ENCODE measurements at regions not wholly inside any gene's neighbourhood (a gene's known extent, or its start where the extent isn't known, plus 50 kb on each side); places are given as distances from the start of the nearest gene placed in this dataset.

GRCh38 chr14:87108726-87109125, 884.3 kb downstream of the GALC start:
- Histone ChIP-seq H3K27ac (ENCODE audit: low read depth, low read length) (no peak overlapping the region), H3K27me3 (ENCODE audit: insufficient read depth, low read length) (no peaks in the 10 kb centered on the region), H3K36me3 (ENCODE audit: insufficient read depth, low read length) (no peaks in the 10 kb centered on the region), H2AFZ (ENCODE audit: low read depth, low read length) (no peak overlapping the region), H3K4me2 (ENCODE audit: low read length) (peak overlapping the region; percentile 63), H3K4me1 (ENCODE audit: insufficient read depth, low read length) (peaks cover 3% of the 10 kb centered on the region), H3K79me2 (ENCODE audit: insufficient read depth, low read length) (no peaks in the 10 kb centered on the region), H3K9ac (ENCODE audit: low read length) (no peak overlapping the region), H3K9me3 (ENCODE audit: insufficient read depth, low read depth, low read length) (no peaks in the 10 kb centered on the region), H4K20me1 (ENCODE audit: insufficient read depth, low read length) (no peaks in the 10 kb centered on the region), H3K4me3 (ENCODE audit: insufficient read depth, low read depth, low read length) (no peak overlapping the region)
- peak; percentile 90 for DNase-seq (ENCODE audit: low read depth)
- Mint-ChIP-seq H3K4me1 (ENCODE audit: low read depth, unreplicated experiment) (peaks cover 17% of the 10 kb centered on the region), H3K4me3 (ENCODE audit: unreplicated experiment) (no peak overlapping the region), H3K36me3 (ENCODE audit: low read depth, unreplicated experiment) (no peaks in the 10 kb centered on the region), H3K27ac (ENCODE audit: unreplicated experiment) (peak overlapping the region; percentile 6), H3K9me3 (ENCODE audit: unreplicated experiment) (no peaks in the 10 kb centered on the region), H3K27me3 (ENCODE audit: low read depth, unreplicated experiment) (no peaks in the 10 kb centered on the region)
- peak; percentile 97 for FAIRE-seq
- TF ChIP-seq EZH2 (IDR thresholded peaks at IDR 0.05; ENCODE audit: insufficient read depth, low read length) (no peak), CTCF (IDR thresholded peaks at IDR 0.05; ENCODE audit: insufficient read depth, low read depth, low read length) (no peak)

GRCh38 chr14:87102811-87103378, 890.1 kb downstream of the GALC start:
- H2AFZ ChIP-seq (ENCODE audit: low read depth, low read length), result peak overlapping the region; percentile 36

More at GRCh38 chr14:87102811-87103378, 890.1 kb downstream of the GALC start:
- H3K27ac Mint-ChIP-seq (ENCODE audit: unreplicated experiment), result peak overlapping the region; percentile 28
- no peak overlapping the region for H3K9ac ChIP-seq (ENCODE audit: low read length)
- peaks cover 5% of the 10 kb centered on the region for H3K4me1 ChIP-seq (ENCODE audit: insufficient read depth, low read length)
- no peak overlapping the region for H3K27ac ChIP-seq (ENCODE audit: low read depth, low read length)
- no peaks in the 10 kb centered on the region for H3K27me3 Mint-ChIP-seq (ENCODE audit: low read depth, unreplicated experiment)
- no peaks in the 10 kb centered on the region for H3K9me3 Mint-ChIP-seq (ENCODE audit: unreplicated experiment)
- no peak for FAIRE-seq
- H3K36me3 ChIP-seq (ENCODE audit: insufficient read depth, low read length), result no peaks in the 10 kb centered on the region
- TF ChIP-seq EZH2 (IDR thresholded peaks at IDR 0.05; ENCODE audit: insufficient read depth, low read length) (no peak), CTCF (IDR thresholded peaks at IDR 0.05; ENCODE audit: insufficient read depth, low read depth, low read length) (no peak)
- peak overlapping the region; percentile 18 for H3K4me2 ChIP-seq (ENCODE audit: low read length)
- H3K9me3 ChIP-seq (ENCODE audit: insufficient read depth, low read depth, low read length), result no peaks in the 10 kb centered on the region
- no peaks in the 10 kb centered on the region for H3K79me2 ChIP-seq (ENCODE audit: insufficient read depth, low read length)
- H3K27me3 ChIP-seq (ENCODE audit: insufficient read depth, low read length), result no peaks in the 10 kb centered on the region
- no peak overlapping the region for H3K4me3 Mint-ChIP-seq (ENCODE audit: unreplicated experiment)
- no peaks in the 10 kb centered on the region for H4K20me1 ChIP-seq (ENCODE audit: insufficient read depth, low read length)
- peaks cover 6% of the 10 kb centered on the region for H3K4me1 Mint-ChIP-seq (ENCODE audit: low read depth, unreplicated experiment)
- H3K4me3 ChIP-seq (ENCODE audit: insufficient read depth, low read depth, low read length), result no peak overlapping the region
- no peaks in the 10 kb centered on the region for H3K36me3 Mint-ChIP-seq (ENCODE audit: low read depth, unreplicated experiment)
- DNase-seq (ENCODE audit: low read depth), result peak; percentile 28
